DMS53 treated with DMSO at 0.1 percent for 48 hours (cell line): ENCODE measurements at regions not wholly inside any gene's neighbourhood (a gene's known extent, or its start where the extent isn't known, plus 50 kb on each side); places are given as distances from the start of the nearest gene placed in this dataset.
A peak's percentile ranks its signal among the peaks of the same experiment; 100 is the strongest.
"Not testable (repeated sequence)": the region's sequence is repeated elsewhere in the genome, so short reads cannot be mapped to it uniquely, and the experiment has no call there.

Experiments used
- DNase-seq: peaks from one replicate; lab custom pipeline; 2025; ENCODE audit not compliant: unreplicated experiment; lab: John Stamatoyannopoulos, UW

GRCh38 chr6:99801805-99802204 is 192.2 kb downstream of the MCHR2 start:
- no peak for DNase-seq

DNA sequence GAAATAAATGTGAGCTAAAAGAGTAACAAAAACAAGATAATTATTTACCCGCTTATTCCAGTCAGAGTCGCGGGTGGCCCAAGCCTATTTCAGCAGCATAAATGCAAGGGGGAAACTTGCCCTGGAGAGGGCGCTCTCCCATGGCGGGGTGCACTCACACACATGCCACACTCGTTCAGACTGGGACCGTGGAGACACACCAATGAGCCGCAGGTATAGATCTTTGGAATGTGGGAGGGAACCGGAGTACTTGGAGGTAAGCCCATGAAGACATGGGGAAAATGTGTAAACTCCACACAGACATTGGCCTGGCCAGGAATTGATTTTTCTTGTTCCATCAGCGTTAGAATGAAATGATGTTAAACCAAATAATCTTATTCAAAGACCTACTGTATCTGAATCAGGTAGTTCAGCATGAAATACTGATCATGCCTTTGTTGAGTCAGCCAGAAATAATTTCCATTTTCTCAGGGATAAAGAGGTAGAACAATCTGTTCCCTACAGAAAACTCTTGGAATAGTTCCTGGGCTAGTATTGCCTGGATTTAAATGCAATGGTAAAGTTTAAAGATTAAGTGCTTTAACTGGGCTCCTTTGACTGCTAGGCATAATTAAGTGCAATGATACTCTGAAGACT is 191.5 kb downstream of the MCHR2 start:
- DNase-seq: no peak

GRCh38 chr6:99808992-99809391 is 185.0 kb downstream of the MCHR2 start:
- no peak for DNase-seq

- DNase-seq: no peak
Observed at GRCh38 chr6:99810295-99810694, 183.7 kb downstream of the MCHR2 start.

DNA sequence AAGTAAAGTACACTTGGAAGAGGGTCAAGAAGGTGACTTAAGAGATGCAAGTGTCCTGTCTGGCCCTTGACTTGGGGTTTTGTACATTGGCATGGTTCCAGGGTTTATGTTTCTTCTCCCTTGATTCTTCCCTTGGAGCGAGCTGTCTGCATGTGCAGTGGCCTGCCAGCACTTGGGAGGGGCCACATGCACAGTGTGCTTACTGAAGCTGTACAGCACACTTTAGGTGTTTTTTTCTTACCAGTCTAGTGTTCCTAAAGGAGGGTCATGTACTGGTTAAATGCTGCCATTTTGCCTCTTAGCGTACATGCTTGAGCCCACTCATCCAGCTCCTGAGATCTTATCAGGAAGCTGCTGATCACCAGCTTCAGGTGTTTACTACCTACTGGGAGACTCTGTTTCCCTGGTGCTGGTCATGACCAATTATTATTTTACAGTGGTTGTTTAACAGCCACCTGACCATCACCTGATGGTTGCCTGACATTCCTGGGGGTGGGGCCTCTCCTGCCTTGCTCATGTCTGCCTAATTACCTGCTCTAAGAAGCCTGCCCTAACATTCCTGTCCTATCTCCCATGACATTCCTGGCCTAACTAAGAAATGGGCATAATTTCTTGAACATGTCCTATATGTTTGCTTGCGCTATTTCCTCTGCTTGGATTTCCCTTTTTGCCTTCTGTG is 182.9 kb downstream of the MCHR2 start:
- no peak for DNase-seq

GRCh38 chr6:99811636-99812035 is 182.4 kb downstream of the MCHR2 start:
- no peak for DNase-seq

- no peak for DNase-seq
Observed at GRCh38 chr6:99813565-99813964, 180.5 kb downstream of the MCHR2 start.

DNA sequence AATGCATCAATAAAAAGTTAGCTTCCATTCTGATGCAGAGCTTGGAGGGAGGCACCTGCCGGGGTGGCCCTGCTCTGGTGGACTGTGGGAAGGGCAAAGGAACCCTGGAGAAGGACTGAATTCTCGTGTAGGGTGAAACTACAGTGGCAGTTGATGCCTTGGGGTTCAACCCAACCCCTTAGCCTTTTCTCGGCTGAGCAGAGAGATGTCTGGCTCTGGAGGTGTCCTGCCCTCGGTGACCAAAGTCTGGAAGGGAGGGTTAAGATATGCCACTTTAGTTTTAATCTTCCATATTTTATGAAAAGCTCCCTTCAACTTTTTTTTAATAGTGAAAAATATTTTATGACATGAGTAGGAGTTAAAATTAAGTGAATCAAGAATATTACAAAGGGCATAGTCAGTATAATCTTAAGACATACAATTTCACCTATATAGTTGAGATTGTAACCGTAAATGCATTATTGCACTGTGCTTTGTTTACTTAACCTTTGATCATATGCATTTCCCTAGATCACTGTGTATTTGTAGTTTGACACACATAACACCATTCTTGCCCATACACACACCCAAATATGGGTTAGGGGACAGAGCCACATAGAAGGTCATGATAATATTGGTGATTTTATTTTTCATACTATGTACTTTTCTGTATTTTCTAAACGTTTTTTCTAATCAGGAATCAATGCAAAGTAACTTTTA is 179.6 kb downstream of the MCHR2 start:
- DNase-seq: no peak

GRCh38 chr6:99816795-99817194 is 177.2 kb downstream of the MCHR2 start:
- no peak for DNase-seq

- no peak for DNase-seq
Observed at GRCh38 chr6:99818161-99818560, 175.9 kb downstream of the MCHR2 start.

GRCh38 chr6:99819853-99820252 is 174.2 kb downstream of the MCHR2 start:
- DNase-seq: no peak

DNA sequence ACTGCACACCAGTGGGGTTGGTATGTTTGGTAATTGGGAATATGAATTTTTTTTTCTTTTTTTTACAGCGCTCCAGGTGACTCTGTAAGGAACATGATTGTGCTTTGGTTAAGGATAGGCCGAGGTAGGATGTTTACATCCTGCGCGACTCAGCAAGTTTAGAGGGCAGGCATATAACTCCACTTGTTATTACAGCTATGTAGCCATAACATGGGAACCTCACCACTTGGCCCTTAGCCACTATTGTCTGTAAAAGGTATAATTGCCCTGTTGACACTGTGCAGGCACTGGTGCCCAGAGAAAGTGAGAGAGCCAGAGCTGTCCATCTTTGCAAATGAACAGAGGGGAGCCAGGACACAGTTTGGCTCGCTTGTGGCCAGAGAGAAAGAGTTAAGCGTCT is 172.9 kb downstream of the MCHR2 start:
- no peak for DNase-seq

- peak; percentile 53 for DNase-seq
Observed at GRCh38 chr6:99822741-99823512, 171.1 kb downstream of the MCHR2 start.

DNA sequence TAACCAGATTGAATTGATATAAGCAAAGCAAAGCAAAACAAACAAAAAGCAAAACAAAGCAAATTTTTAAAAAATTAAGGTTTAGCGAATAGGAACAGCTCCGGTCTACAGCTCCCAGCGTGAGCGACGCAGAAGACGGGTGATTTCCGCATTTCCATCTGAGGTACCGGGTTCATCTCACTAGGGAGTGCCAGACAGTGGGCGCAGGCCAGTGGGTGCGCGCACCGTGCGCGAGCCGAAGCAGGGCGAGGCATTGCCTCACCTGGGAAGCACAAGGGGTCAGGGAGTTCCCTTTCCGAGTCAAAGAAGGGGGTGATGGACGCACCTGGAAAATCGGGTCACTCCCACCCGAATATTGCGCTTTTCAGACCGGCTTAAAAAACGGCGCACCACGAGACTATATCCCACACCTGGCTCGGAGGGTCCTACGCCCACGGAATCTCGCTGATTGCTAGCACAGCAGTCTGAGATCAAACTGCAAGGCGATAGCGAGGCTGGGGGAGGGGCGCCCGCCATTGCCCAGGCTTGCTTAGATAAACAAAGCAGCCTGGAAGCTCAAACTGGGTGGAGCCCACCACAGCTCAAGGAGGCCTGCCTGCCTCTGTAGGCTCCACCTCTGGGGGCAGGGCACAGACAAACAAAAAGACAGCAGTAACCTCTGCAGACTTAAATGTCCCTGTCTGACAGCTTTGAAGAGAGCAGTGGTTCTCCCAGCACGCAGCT is 170.3 kb downstream of the MCHR2 start:
- not testable (repeated sequence) for DNase-seq

- no peak for DNase-seq
Observed at GRCh38 chr6:99833034-99833433, 161.0 kb downstream of the MCHR2 start.

DNA sequence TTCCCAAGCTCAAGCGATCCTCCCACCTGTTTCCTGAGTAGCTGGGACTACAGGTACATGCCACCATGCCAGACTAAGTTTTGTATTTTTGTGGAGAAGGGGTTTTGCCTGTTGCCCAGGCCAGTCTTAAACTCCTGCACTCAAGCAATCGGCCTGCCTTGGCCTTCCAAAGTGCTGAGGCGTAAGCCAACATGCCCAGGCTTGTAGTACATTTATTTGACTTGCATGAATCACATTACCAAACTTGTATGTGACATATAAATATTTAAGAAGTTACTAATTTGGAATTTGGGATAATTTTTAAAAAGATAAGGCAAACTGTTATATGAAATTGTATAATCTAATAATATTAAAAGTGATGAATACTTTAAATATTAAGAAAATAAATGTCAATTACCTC is 157.6 kb downstream of the MCHR2 start:
- no peak for DNase-seq

DNA sequence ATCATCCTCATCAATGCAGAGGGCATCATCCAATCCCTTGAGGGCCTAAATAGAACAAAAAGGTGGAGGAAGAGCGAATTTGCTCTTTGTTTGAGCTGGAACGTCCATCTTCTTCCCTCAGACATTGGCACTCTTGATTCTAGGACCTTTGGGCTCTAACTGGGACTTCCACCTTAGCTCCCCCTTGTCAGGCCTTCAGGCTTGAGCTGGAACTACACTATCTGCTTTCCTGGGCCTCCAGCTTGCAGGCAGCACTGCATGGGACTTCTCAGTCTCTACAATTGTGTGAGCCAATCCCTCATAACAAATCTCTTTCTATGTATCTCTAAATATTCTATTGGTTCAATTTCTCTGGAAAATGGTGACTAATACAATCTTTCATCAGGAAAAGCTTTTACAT is 155.4 kb downstream of the MCHR2 start:
- no peak for DNase-seq

GRCh38 chr6:99841297-99841696 is 152.7 kb downstream of the MCHR2 start:
- no peak for DNase-seq

- no peak for DNase-seq
Observed at GRCh38 chr6:99846006-99846405, 148.0 kb downstream of the MCHR2 start.

GRCh38 chr6:99850841-99851240 is 143.2 kb downstream of the MCHR2 start:
- DNase-seq: no peak

DNA sequence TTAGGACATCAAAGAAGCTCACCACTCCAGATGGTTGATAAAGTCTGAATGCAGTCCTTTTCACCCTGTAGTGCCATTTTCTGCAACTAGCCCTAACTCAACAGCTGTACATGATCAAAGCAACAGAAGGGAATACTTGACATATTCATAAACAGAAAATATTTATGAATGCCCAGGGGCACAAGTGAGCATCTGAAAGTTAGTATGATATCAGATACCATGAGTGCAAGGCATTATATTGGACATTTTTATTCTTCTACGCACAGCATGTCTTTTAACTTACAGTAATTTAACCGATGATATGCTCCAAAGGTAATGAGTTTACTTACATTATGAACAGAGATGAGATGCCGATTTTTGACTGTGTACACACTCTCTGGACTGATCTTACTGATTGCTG is 142.0 kb downstream of the MCHR2 start:
- no peak for DNase-seq
